H1 (cell line): ENCODE measurements at regions not wholly inside any gene's neighbourhood (a gene's known extent, or its start where the extent isn't known, plus 50 kb on each side); places are given as distances from the start of the nearest gene placed in this dataset.

Experiments
- BCL11A ChIP-seq, 2 experiments: IDR thresholded peaks; one replicate each; pipeline ENCODE4 v1.6.1; 2011; ENCODE audit warnings: low read depth in 2 of 2, low read length in 2 of 2, mild to moderate bottlenecking in 2 of 2
- CBX5 ChIP-seq: fragments of 300-800, 300-1000 bp; sonication (generic); IDR thresholded peaks from 2 replicates; pipeline ENCODE4 v1.7.1; 2016; ENCODE audit warnings: antibody characterized with exemption, low read length, low read depth
- CEBPB ChIP-seq: IDR thresholded peaks from 2 replicates; pipeline ENCODE4 v1.6.1; 2012; ENCODE audit warnings: low read depth, low read length
- EGR1 ChIP-seq: IDR thresholded peaks from 2 replicates; pipeline ENCODE4 v1.6.1; 2011; ENCODE audit warnings: low read depth, low read length, borderline replicate concordance
- EP300 ChIP-seq, 2 experiments: IDR thresholded peaks; 1 replicate in 1 of 2; 2 replicates in 1 of 2; pipeline ENCODE4 v1.6.1; 2011 to 2012; ENCODE audit warnings: low read depth in 2 of 2, low read length in 2 of 2, mild to moderate bottlenecking in 2 of 2, borderline replicate concordance in 1 of 2, inconsistent platforms in 1 of 2, moderate library complexity in 1 of 2
- EZH2 ChIP-seq: fragments of 200-600 bp; sonication (generic); IDR thresholded peaks from 2 replicates; pipeline ENCODE4 v1.7.1; 2012; ENCODE audit warnings: low read depth, mild to moderate bottlenecking, moderate library complexity, low read length, inconsistent platforms; ENCODE audit not compliant: severe bottlenecking
- KDM5A ChIP-seq: fragments of 200-600 bp; IDR thresholded peaks from 2 replicates; pipeline ENCODE4 v1.7.1; 2012; ENCODE audit warnings: mild to moderate bottlenecking, low read length, inconsistent platforms, mixed read lengths
- POLR2A ChIP-seq, 2 experiments: IDR thresholded peaks; 1 replicate in 1 of 2; 2 replicates in 1 of 2; pipeline ENCODE4 v1.6.1; 2011; ENCODE audit warnings: low read depth in 2 of 2, low read length in 2 of 2, mild to moderate bottlenecking in 2 of 2; ENCODE audit errors: control extremely low read depth in 1 of 2
- RAD21 ChIP-seq, 2 experiments: IDR thresholded peaks in 1 of 2; conservative IDR thresholded peaks in 1 of 2; 2 replicates each; pipeline ENCODE4 v1.6.1; 2011; ENCODE audit warnings: low read depth in 2 of 2, low read length in 2 of 2, improper control_type of control experiment in 1 of 2, inconsistent platforms in 1 of 2, mild to moderate bottlenecking in 1 of 2, moderate library complexity in 1 of 2
- RFX5 ChIP-seq: IDR thresholded peaks from 2 replicates; pipeline ENCODE4 v1.6.1; 2011; ENCODE audit warnings: low read depth, low read length, improper control_type of control experiment, borderline replicate concordance
- YY1 ChIP-seq: IDR thresholded peaks from 2 replicates; pipeline ENCODE4 v1.6.1; 2011; ENCODE audit warnings: low read depth, mild to moderate bottlenecking, low read length
- TF ChIP-seq, protein P1 (sequence below), 3 experiments: IDR thresholded peaks; 1 replicate in 2 of 3; 2 replicates in 1 of 3; pipeline versions ENCODE4 v1.5.1 to v1.6.1; 2011; ENCODE audit warnings: low read length in 3 of 3, mild to moderate bottlenecking in 3 of 3, inconsistent platforms in 2 of 3, low read depth in 1 of 3, moderate library complexity in 1 of 3; ENCODE audit not compliant: insufficient read depth in 1 of 3; ENCODE audit errors: control extremely low read depth in 1 of 3

DNA sequence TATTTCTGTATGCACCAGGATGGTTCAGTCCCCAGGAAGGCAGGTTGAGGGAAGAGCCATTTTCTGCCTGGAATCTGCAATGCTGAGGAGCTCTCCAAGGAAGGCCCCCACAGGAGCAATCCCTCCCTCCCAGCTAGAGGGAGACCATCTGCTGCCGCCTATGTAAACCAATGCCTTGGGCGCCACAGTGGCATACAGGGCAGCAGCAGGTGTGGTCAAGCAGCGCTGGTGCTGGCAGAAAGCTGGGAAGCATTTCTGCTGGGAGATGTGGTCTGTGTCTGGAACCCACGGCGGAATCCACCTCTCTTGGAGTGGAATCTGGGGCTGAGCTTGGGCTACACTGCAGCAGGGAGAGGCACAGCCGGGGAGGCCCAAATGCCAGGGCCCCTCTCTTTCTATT is 283.3 kb downstream of the RRAGC start:
- TF ChIP-seq EGR1, result no peak
- TF ChIP-seq, protein P1, sequence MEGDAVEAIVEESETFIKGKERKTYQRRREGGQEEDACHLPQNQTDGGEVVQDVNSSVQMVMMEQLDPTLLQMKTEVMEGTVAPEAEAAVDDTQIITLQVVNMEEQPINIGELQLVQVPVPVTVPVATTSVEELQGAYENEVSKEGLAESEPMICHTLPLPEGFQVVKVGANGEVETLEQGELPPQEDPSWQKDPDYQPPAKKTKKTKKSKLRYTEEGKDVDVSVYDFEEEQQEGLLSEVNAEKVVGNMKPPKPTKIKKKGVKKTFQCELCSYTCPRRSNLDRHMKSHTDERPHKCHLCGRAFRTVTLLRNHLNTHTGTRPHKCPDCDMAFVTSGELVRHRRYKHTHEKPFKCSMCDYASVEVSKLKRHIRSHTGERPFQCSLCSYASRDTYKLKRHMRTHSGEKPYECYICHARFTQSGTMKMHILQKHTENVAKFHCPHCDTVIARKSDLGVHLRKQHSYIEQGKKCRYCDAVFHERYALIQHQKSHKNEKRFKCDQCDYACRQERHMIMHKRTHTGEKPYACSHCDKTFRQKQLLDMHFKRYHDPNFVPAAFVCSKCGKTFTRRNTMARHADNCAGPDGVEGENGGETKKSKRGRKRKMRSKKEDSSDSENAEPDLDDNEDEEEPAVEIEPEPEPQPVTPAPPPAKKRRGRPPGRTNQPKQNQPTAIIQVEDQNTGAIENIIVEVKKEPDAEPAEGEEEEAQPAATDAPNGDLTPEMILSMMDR (IDR thresholded peaks at IDR 0.05; ENCODE audit: control extremely low read depth in 1 of 3, insufficient read depth in 1 of 3, low read depth in 1 of 3, low read length in 3 of 3), result peak in 1 of 3 experiments; percentile 17; a peak in 1 of 4 replicates
- no peak for TF ChIP-seq CBX5
- TF ChIP-seq RAD21 (IDR thresholded peaks at IDR 0.05 in 1 of 2, conservative IDR thresholded peaks at IDR 0.05 in 1 of 2; ENCODE audit: low read depth in 2 of 2, low read length in 2 of 2), result peak; percentile 1 to 18; a peak in 1 of 4 replicates
- no peak for TF ChIP-seq EZH2
- TF ChIP-seq YY1, result no peak
- TF ChIP-seq RFX5, result no peak
- TF ChIP-seq KDM5A, result no peak
- no peak for TF ChIP-seq POLR2A (IDR thresholded peaks at IDR 0.05; ENCODE audit: control extremely low read depth in 1 of 2, low read depth in 2 of 2, low read length in 2 of 2)
- no peak for TF ChIP-seq EP300 (IDR thresholded peaks at IDR 0.05; ENCODE audit: borderline replicate concordance in 1 of 2, low read depth in 2 of 2, low read length in 2 of 2)
- no peak for TF ChIP-seq CEBPB
- TF ChIP-seq BCL11A (IDR thresholded peaks at IDR 0.05; ENCODE audit: low read depth in 2 of 2, low read length in 2 of 2), result no peak
